ENCODE measurements at regions not wholly inside any gene's neighbourhood (a gene's known extent, or its start where the extent isn't known, plus 50 kb on each side); places are given as distances from the start of the nearest gene placed in this dataset.

- no peak for DNase-seq (ENCODE audit: low read depth, low spot score)
Measured at GRCh38 chr3:94179059-94179458, 116.2 kb downstream of the NSUN3 start.

DNA sequence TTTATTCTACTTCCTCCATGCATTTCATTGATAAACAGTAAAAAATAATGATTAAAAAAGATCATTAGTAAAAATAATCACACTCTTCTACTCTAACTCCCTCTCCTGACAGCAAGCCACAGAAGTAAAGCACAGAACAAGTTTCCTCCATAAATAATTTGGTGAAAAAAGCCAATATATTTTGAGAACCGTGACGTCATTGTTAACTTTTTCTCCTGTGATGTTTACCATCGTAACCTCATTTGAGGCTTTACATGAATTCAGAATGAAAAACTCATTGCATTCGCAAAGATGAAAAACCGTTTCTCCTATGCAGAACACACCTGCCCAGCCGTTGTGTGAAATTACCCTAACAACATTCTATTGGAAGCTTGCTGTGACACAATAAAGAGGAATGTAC is 120.7 kb downstream of the NSUN3 start:
- no peak for DNase-seq (ENCODE audit: low read depth, low spot score)

DNA sequence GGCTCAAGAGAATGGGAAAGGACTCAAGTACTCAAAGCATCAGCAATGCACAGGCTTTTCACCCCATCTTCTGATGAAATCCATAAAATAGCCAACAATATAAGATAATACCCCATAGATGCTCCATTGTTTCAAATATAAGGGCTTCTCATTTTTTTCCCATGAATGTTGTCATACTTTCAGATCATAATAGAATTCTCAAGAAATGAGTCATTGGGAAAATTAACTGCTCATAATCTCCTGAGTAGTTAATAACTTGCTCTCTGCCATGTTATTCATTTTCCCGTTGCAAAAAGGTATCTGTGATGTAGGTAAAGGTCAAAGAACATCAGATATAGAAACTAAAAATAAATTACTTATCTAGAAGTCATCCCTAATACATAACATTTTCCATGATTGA is 121.9 kb downstream of the NSUN3 start:
- DNase-seq (ENCODE audit: low read depth, low spot score) = no peak

DNA sequence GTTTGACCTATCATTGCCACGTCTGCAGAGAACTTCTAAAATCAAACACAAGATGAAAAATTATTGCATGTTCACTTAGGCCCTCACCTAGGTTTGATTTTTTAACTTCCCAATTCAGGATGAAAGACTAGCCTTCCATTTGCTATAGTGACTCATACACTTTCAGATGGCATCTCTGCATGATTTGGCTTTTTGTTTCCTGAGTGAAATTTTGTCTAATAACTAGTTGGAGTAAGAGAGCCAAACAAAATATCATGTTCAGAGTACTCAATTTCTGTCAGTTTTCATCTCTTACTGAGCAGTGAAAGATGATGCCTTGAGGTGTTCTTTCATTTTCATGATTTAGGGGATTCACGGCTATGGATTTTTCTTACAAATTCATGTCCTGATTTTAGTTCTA is 122.9 kb downstream of the NSUN3 start:
- no peak for DNase-seq (ENCODE audit: low read depth, low spot score)

DNA sequence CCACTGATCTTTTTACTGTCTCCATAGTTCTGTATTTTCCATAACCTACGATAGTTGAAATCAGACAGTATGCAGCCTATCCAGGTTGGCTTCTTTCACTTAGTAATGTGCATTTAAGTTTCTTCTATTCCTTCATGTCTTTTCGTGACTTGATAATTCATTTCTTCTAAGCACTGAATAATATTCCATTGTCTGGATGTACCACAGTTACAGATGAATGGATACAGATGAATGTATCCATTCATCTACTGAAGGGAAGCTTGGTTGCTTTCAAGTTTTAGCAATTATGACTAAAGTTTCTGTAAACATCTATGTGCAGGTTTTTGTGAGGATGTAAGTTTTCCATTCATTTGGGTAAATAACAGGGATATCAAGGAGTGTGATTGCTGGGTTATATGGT is 124.8 kb downstream of the NSUN3 start:
- DNase-seq (ENCODE audit: low read depth, low spot score) = no peak

DNA sequence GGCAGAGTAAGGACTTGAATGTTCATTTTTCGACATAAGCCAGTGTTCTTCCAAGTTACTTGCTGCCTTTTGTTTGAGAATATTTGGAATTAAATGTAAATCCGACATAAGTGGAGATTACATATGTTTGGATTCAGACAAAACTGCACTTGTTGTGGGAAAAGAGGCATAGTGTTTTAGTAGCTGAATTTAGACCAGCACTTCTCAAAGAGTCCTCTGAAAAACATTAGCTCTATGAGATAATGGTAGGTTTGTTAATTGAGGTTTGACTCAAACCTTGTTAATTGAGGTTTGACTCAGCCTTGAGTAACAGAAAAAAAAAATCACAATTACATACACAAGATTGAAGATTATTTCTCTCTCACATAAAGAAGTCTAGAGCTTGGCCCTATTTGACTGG is 132.5 kb downstream of the NSUN3 start:
- no peak for DNase-seq (ENCODE audit: low read depth, low spot score)

- DNase-seq (ENCODE audit: low read depth, low spot score) = no peak
Measured at GRCh38 chr3:94206291-94206690, 143.4 kb downstream of the NSUN3 start.

DNA sequence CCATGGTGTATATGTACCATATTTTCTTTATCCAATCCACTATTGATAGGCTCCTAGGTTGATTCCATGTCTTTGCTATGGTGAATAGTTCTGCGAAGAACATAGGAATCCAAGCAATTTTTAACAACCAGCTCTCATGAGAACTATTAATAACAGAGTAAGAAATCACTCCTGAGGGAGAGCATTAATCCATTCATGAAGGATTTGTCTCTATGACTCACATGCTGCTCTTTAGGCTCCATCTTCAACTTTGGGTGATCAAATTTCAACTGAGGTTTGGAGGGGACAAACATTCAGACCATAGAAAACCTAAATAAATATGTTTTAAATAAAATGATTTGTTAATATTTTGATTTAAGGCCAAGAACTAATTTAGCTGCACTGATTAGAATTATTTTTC is 147.4 kb downstream of the NSUN3 start:
- DNase-seq (ENCODE audit: low read depth, low spot score) = no peak

DNA sequence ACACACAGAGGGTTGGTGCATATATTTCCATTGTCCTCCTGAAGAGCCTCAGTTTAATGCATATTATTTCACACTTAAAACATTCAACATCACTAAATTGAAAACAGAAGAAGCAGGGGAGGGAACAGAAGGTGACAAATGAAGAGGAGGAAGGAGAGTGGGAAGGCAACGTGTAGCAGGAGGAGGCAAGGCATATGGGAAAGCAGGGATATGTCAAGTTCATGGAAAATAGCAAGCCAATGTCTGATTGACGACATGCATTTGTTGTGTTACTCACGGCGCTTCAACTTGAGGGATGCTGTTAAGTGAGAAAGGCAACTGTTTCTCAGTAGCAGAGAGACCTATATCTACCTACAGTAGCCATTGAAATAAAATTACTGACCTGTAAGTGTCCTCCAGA is 154.5 kb downstream of the NSUN3 start:
- DNase-seq (ENCODE audit: low read depth, low spot score) = no peak

GRCh38 chr3:94220426-94220825 is 157.6 kb downstream of the NSUN3 start:
- DNase-seq (ENCODE audit: low read depth, low spot score) = no peak

- no peak for DNase-seq (ENCODE audit: low read depth, low spot score)
Measured at GRCh38 chr3:94221829-94222228, 159.0 kb downstream of the NSUN3 start.

- no peak for DNase-seq (ENCODE audit: low read depth, low spot score)
Measured at GRCh38 chr3:94225148-94225865, 162.4 kb downstream of the NSUN3 start.

- no peak for DNase-seq (ENCODE audit: low read depth, low spot score)
Measured at GRCh38 chr3:94226078-94226477, 163.2 kb downstream of the NSUN3 start.

DNA sequence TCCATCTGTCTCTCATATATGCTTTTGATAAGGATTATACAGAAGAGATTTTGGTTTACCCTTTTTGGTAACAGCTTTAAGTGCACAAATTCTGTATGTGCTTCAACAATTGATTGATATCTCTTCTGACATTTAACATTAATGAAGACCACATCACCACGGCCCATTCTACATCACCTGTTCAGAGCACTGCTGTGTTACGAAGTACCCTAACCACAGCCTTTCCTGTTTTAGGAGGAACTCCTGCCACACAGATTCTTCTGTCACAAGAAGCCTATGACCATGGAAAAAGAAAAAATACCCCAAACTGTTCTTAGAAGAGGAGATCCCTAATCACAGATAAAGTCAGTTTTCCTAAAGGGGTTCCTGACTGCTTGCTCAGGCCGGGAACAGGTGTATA is 170.1 kb downstream of the NSUN3 start:
- no peak for DNase-seq (ENCODE audit: low read depth, low spot score)

DNA sequence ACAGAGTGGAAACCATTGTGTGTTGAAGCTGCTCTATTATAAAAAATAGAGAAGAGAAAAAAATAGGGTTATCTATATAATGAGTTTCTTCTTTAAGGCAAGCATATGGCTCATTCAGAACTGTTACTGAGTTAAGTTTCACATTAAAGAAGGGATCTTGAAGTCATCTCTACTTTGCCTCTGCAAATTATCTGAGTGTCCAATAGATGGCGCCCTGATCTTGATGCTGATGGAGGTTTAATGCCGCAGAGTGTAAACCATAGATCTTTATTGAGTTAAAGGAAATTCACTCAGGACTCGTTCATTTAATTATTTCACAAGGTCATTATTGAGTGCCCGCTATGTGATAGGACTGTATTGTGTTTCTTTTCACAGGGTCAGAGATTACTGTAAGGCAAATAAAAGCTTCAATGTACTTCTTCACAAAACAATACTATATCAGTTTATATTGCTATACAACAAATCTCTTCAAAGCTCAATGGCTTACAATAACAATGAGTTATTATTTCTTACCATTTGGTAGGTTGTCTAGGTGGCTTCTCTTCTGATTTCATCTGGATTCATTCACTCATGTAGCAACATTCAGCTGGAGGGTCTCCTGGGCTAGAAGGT is 171.4 kb downstream of the NSUN3 start:
- DNase-seq (ENCODE audit: low read depth, low spot score) = no peak

- DNase-seq (ENCODE audit: low read depth, low spot score) = no peak
Measured at GRCh38 chr3:94241986-94242385, 179.1 kb downstream of the NSUN3 start.

DNA sequence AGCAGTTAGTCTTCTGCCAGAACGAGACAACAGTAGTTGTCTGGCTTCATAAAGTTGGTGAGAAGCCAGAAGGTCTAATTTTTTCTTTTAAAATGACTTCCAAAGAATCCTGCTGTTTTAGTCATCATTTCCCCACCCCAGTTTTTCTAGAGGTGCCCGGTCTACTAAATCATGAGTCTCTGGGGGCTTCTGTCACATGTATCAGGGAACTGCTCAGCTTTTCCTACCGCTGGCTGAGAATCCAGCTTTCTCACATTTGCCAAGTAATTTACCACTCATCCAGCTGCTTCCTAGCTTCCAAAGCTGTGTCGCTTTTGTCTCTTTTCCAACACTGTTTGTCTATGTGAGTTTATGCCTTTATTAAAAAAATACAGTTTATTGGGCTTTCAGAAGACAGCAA is 183.3 kb downstream of the NSUN3 start:
- no peak for DNase-seq (ENCODE audit: low read depth, low spot score)

DNA sequence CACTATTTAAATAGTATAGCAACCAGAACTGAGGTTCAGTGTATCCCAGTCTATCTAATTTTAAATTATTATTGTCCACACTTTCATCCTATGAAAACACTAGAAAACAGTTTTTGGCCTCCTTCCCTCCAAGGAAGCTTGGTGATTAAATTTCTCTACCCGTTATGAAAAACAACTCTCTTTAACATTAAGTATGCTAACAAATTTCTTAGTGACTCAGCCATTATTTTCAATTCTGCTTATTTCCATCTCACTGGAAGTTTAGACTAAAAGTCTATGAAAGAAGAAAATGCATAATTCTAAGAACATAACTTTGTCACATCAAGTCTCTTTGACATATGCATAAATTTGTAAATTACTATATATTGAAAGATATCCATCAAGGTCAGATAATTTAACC is 185.2 kb downstream of the NSUN3 start:
- no peak for DNase-seq (ENCODE audit: low read depth, low spot score)

DNA sequence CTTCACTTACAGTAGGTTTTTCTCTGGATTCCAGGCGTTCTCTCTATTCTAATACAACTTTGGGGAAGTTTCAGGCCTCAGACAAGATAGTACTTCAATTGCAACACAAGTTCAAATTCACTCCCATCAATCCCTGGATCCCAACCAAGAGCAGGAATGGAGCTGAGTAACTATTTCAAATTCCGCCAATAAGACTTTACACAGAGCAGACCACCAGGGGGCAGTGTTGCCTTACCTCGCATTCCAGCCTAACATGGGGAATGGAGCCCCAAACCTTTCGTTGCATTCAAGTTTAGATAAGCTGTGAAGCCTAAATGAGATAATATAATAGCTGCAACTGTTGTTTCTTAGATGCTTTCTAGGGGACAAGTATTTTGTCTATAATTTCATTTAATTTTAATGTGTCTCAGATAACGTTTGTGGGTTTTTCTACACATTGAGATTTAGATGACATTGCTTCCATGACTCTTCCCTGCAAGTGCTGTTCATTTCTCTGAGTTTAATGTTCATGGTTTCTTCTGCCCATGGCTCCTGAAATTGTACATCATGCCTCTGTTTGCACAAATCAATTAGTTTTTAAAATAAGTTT is 186.7 kb downstream of the NSUN3 start:
- DNase-seq (ENCODE audit: low read depth, low spot score) = peak; percentile 10

DNA sequence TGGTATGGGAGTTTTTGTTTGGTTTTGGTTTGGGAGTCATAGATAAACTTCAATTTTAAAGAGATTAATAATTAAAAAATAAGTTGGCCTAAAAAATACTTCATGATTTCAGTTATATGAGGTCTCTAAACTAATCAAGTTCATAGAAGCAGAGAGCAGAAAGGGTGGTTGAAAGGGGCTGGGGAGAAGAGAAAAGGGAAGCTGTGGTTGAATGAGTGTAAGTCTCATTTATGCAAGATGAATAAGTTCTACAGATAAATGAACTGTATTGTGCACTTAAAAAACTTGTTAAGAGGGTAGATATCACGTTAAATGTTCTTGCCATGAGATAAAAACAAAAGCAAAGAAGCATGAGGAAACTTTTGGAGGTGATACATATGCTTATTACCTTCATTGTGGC is 188.7 kb downstream of the NSUN3 start:
- DNase-seq (ENCODE audit: low read depth, low spot score) = no peak

GRCh38 chr3:94252316-94252715 is 189.5 kb downstream of the NSUN3 start:
- no peak for DNase-seq (ENCODE audit: low read depth, low spot score)

- no peak for DNase-seq (ENCODE audit: low read depth, low spot score)
Measured at GRCh38 chr3:94256888-94257813, 194.3 kb downstream of the NSUN3 start.
